OCI-LY7 (cell line): ENCODE measurements at regions not wholly inside any gene's neighbourhood (a gene's known extent, or its start where the extent isn't known, plus 50 kb on each side); places are given as distances from the start of the nearest gene placed in this dataset.

Source experiments
- BruUV-seq: library from RNA; stranded (reverse); fragments of 400-500 nt; replicated peaks from 2 replicates; lab custom pipeline; 2021; lab: Mats Ljungman, UMichigan
- CTCF ChIA-PET: fragments of 300-600 bp; sonication (Branson Sonifier 250); formaldehyde crosslinking; loops from one replicate; lab custom pipeline; 2022; ENCODE audit warnings: antibody characterized with exemption; ENCODE audit not compliant: unreplicated experiment; lab: Charles Lee
- POLR2A ChIA-PET: fragments of 300-600 bp; sonication (Branson Sonifier 250); formaldehyde crosslinking; loops from one replicate; lab custom pipeline; 2022; ENCODE audit warnings: antibody characterized with exemption; lab: Charles Lee
- DNase-seq: peaks from one replicate; pipeline ENCODE4 v3.0.0-alpha.2; 2015; ENCODE audit warnings: low spot score
- H2AFZ ChIP-seq: fragments of 200-600 bp; sonication (generic), shearing (Covaris generic); 2 replicates; pipeline ENCODE4 v1.6.1; 2014; ENCODE audit warnings: mild to moderate bottlenecking, antibody characterized with exemption, low read length, moderate library complexity
- H3K27ac ChIP-seq: fragments of 200-600 bp; sonication (generic); 2 replicates; pipeline ENCODE4 v1.5.1; 2014; ENCODE audit warnings: mixed run types, low read depth, mild to moderate bottlenecking, moderate library complexity, low read length, inconsistent platforms; ENCODE audit not compliant: poor library complexity, severe bottlenecking
- H3K36me3 ChIP-seq: fragments of 200-600 bp; sonication (generic); 2 replicates; pipeline ENCODE4 v1.6.1; 2014; ENCODE audit warnings: mild to moderate bottlenecking, antibody characterized with exemption, low read length, moderate library complexity, mixed read lengths; ENCODE audit not compliant: insufficient read depth
- H3K4me1 ChIP-seq: fragments of 200-600 bp; sonication (generic); 2 replicates; pipeline ENCODE4 v1.5.1; 2014; ENCODE audit warnings: mild to moderate bottlenecking, low read length; ENCODE audit not compliant: insufficient read depth, poor library complexity, severe bottlenecking
- H3K4me2 ChIP-seq: fragments of 200-600 bp; sonication (generic); 2 replicates; pipeline ENCODE4 v1.6.1; 2014; ENCODE audit warnings: mild to moderate bottlenecking, low read length
- H3K4me3 ChIP-seq: fragments of 200-600 bp; sonication (generic); 2 replicates; pipeline ENCODE4 v1.5.1; 2014; ENCODE audit warnings: mild to moderate bottlenecking, low read depth, low read length; ENCODE audit not compliant: poor library complexity, severe bottlenecking
- H3K79me2 ChIP-seq: fragments of 200-600 bp; sonication (generic); 2 replicates; pipeline ENCODE4 v1.6.1; 2016; ENCODE audit warnings: low read depth, mild to moderate bottlenecking, low read length, moderate library complexity, mixed read lengths; ENCODE audit not compliant: insufficient read depth
- H3K9me2 ChIP-seq: fragments of 200-600 bp; sonication (generic); 2 replicates; pipeline ENCODE4 v1.6.1; 2016; ENCODE audit warnings: mild to moderate bottlenecking, low read length, mixed read lengths; ENCODE audit not compliant: insufficient read depth
- H3K9me3 ChIP-seq: fragments of 200-600 bp; sonication (generic); 2 replicates; pipeline ENCODE4 v1.6.1; 2014; ENCODE audit warnings: mild to moderate bottlenecking, mixed run types, low read length, mixed read lengths
- H4K20me1 ChIP-seq: fragments of 200-600 bp; sonication (generic); 2 replicates; pipeline ENCODE4 v1.6.1; 2014; ENCODE audit warnings: mild to moderate bottlenecking, antibody characterized with exemption, low read length, moderate library complexity, mixed read lengths; ENCODE audit not compliant: insufficient read depth
- CTCF ChIP-seq: fragments of 200-600 bp; sonication (generic); conservative IDR thresholded peaks from 2 replicates; pipeline ENCODE4 v1.5.1; 2014; ENCODE audit warnings: mild to moderate bottlenecking, antibody characterized with exemption, low read length, moderate library complexity, mixed read lengths
- EZH2phosphoT487 ChIP-seq: fragments of 200-600 bp; sonication (generic); IDR thresholded peaks from 2 replicates; pipeline ENCODE4 v1.6.1; 2018; ENCODE audit warnings: low read depth, borderline replicate concordance, mild to moderate bottlenecking, mixed run types, antibody characterized with exemption, low read length, moderate library complexity, mixed read lengths
- intact Hi-C: fragments of 100-400 bp; cut with micrococcal nuclease; formaldehyde crosslinking; loops from one replicate; pipeline ENCODE4 v1.10.0; 2022; ENCODE audit not compliant: unreplicated experiment

GRCh38 chr2:16407358-16407757 is 258.3 kb downstream of the CYRIA start:
- Histone ChIP-seq H3K79me2 (no peaks in the 10 kb centered on the region), H3K4me3 (no peak overlapping the region), H3K27ac (no peak overlapping the region), H3K9me2 (no peaks in the 10 kb centered on the region), H3K4me2 (no peak overlapping the region), H3K4me1 (no peaks in the 10 kb centered on the region), H3K36me3 (no peaks in the 10 kb centered on the region), H3K9me3 (no peaks in the 10 kb centered on the region), H2AFZ (no peak overlapping the region), H4K20me1 (no peaks in the 10 kb centered on the region)
- TF ChIP-seq EZH2phosphoT487 (no peak), CTCF (no peak)
- BruUV-seq = no TSS peak
- no peak for DNase-seq
- intact Hi-C loops = no loop called here
- ChIA-PET POLR2A (interaction anchor here (1.2 kb wide), 1 partner anchor 33 kb away, joined by 3 read pairs; no protein-coding TSS in a partner anchor), CTCF (no interaction called here)

- H4K20me1 ChIP-seq = no peaks in the 10 kb centered on the region
- H3K9me2 ChIP-seq = no peaks in the 10 kb centered on the region
- BruUV-seq = no TSS peak
- H2AFZ ChIP-seq = no peak overlapping the region
- no peaks in the 10 kb centered on the region for H3K79me2 ChIP-seq
- no peaks in the 10 kb centered on the region for H3K36me3 ChIP-seq
- no peaks in the 10 kb centered on the region for H3K4me1 ChIP-seq
- H3K4me2 ChIP-seq = no peak overlapping the region
- TF ChIP-seq CTCF (no peak), EZH2phosphoT487 (no peak)
- H3K9me3 ChIP-seq = no peaks in the 10 kb centered on the region
- ChIA-PET POLR2A (interaction anchor here (1.1 to 1.2 kb wide), 2 partner anchors 9 to 32 kb away, joined by 3 read pairs; no protein-coding TSS in a partner anchor), CTCF (no interaction called here)
- intact Hi-C loops = no loop called here
- DNase-seq = no peak
- no peak overlapping the region for H3K4me3 ChIP-seq
- H3K27ac ChIP-seq = no peak overlapping the region
Measured at GRCh38 chr2:16406496-16407289, 258.9 kb downstream of the CYRIA start.

GRCh38 chr2:16405551-16405950 is 260.1 kb downstream of the CYRIA start:
- TF ChIP-seq EZH2phosphoT487 (no peak), CTCF (no peak)
- intact Hi-C loops = no loop called here
- POLR2A ChIA-PET = interaction anchor here (1.1 kb wide), 1 partner anchor 10 kb away, joined by 3 read pairs; no protein-coding TSS in a partner anchor

More at GRCh38 chr2:16405551-16405950, 260.1 kb downstream of the CYRIA start:
- no peak overlapping the region for H3K4me3 ChIP-seq
- H3K4me1 ChIP-seq = no peaks in the 10 kb centered on the region
- no peaks in the 10 kb centered on the region for H4K20me1 ChIP-seq
- H3K79me2 ChIP-seq = no peaks in the 10 kb centered on the region
- H3K9me2 ChIP-seq = no peaks in the 10 kb centered on the region
- H3K27ac ChIP-seq = no peak overlapping the region
- H2AFZ ChIP-seq = no peak overlapping the region
- CTCF ChIA-PET = no interaction called here
- DNase-seq = no peak
- H3K9me3 ChIP-seq = no peaks in the 10 kb centered on the region
- no peak overlapping the region for H3K4me2 ChIP-seq
- no peaks in the 10 kb centered on the region for H3K36me3 ChIP-seq
- no TSS peak for BruUV-seq
